ENCODE measurements at regions not wholly inside any gene's neighbourhood (a gene's known extent, or its start where the extent isn't known, plus 50 kb on each side); places are given as distances from the start of the nearest gene placed in this dataset.

DNA sequence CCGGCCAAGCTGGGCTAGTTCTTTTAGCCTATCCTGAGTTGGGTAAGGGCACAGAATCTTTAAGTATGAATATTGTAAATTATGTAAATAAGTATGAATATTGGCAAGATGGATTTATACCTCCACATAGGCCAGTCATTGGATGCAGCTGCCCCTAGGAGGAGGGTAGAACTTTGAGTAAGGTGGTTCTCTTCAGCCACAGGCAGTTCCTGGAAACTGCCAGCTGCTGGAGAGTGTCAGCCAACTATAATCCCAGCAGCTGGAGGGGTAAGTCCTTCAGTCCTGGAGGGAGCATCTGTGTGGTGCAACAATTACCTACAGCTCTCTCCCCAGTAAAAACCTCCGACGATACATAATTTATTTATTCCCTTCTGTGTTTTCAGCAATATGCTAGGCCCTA, 65.8 kb upstream of the TMPO start:
- H3K4me1 ChIP-seq, result peaks cover 0 to 6% (median 0%) of the 10 kb centered on the region in 9 donors
- no peak for DNase-seq
- H3K4me3 ChIP-seq, result no peak overlapping the region
- H3K36me3 ChIP-seq, result no peaks in the 10 kb centered on the region
- no peaks in the 10 kb centered on the region for H3K9me3 ChIP-seq
- intact Hi-C loops (cut with DNase I), result no loop called here
- no peak for ATAC-seq
- TF ChIP-seq, protein P1, sequence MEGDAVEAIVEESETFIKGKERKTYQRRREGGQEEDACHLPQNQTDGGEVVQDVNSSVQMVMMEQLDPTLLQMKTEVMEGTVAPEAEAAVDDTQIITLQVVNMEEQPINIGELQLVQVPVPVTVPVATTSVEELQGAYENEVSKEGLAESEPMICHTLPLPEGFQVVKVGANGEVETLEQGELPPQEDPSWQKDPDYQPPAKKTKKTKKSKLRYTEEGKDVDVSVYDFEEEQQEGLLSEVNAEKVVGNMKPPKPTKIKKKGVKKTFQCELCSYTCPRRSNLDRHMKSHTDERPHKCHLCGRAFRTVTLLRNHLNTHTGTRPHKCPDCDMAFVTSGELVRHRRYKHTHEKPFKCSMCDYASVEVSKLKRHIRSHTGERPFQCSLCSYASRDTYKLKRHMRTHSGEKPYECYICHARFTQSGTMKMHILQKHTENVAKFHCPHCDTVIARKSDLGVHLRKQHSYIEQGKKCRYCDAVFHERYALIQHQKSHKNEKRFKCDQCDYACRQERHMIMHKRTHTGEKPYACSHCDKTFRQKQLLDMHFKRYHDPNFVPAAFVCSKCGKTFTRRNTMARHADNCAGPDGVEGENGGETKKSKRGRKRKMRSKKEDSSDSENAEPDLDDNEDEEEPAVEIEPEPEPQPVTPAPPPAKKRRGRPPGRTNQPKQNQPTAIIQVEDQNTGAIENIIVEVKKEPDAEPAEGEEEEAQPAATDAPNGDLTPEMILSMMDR (IDR thresholded peaks at IDR 0.05), result no peak
- no peak overlapping the region for H3K27ac ChIP-seq
- WGBS, 2 donors, result 93 to 96% methylated on average over 3 of the region's 3 CpGs
- no peaks in the 10 kb centered on the region for H3K27me3 ChIP-seq

DNA sequence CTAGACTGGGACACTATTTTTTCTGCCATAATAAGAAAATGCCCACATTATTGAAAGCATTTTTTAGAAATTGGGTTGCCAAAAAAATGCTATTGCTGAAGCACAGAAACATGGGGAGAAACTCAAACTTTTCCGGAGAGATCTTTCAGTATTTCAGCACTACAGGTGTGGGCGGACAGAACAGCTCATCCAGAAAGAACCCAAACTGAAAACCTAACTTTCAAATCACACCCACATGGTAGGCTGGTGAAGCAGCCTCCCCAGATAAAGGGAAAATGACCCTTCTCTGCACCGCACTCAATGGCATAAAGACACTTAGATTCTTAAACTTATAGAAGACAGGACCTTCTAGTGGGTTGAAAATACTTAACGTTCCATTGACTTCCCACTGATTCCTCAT, 62.3 kb upstream of the TMPO start:
- no peaks in the 10 kb centered on the region for H3K9me3 ChIP-seq
- H3K36me3 ChIP-seq, result no peaks in the 10 kb centered on the region
- no peak for DNase-seq
- intact Hi-C loops (cut with DNase I), result no loop called here
- ATAC-seq, result no peak
- TF ChIP-seq, protein P1 (IDR thresholded peaks at IDR 0.05), result no peak
- H3K4me3 ChIP-seq, result no peak overlapping the region
- H3K4me1 ChIP-seq, result peaks cover 0 to 9% (median 5%) of the 10 kb centered on the region in 9 donors
- 91 to 95% methylated on average over 4 of the region's 4 CpGs for WGBS, 2 donors
- peaks cover 0 to 19% (median 0%) of the 10 kb centered on the region in 7 donors for H3K27me3 ChIP-seq
- H3K27ac ChIP-seq, result no peak overlapping the region

DNA sequence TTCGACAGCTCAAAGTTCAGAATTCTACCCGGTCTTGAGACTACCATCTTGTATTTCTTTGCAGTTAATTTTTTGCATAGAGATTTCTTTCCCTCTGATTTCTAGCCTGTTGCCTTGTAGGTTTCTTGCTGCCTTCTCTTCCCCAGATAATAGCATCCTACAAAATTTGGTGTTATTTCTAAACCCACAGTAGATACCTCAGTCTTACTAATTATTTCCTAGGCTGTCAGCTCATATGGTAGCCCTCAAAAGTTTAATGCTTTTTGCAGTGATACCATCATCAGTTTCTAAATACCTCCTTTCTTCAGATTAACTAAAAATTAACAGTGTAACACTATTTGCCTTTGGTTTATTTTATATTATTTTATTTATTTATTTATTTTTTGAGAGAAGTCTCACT, 61.9 kb upstream of the TMPO start:
- Histone ChIP-seq H3K27me3 (peaks cover 0 to 19% (median 0%) of the 10 kb centered on the region in 7 donors), H3K4me3 (no peak overlapping the region), H3K9me3 (no peaks in the 10 kb centered on the region), H3K4me1 (peaks cover 0 to 9% (median 5%) of the 10 kb centered on the region in 9 donors), H3K36me3 (no peaks in the 10 kb centered on the region), H3K27ac (no peak overlapping the region)
- intact Hi-C loops (cut with DNase I), result no loop called here
- ATAC-seq (no peak), DNase-seq (no peak)
- TF ChIP-seq, protein P1 (IDR thresholded peaks at IDR 0.05), result no peak
- 89 to 93% methylated on average over 2 of the region's 2 CpGs for WGBS, 2 donors

- H3K36me3 ChIP-seq, result no peaks in the 10 kb centered on the region
- DNase-seq (no peak), ATAC-seq (no peak)
- no peaks in the 10 kb centered on the region for H3K9me3 ChIP-seq
- H3K4me3 ChIP-seq, result no peak overlapping the region
- no peak overlapping the region for H3K27ac ChIP-seq
- H3K4me1 ChIP-seq, result peaks cover 0 to 9% (median 5%) of the 10 kb centered on the region in 9 donors
- TF ChIP-seq, protein P1 (IDR thresholded peaks at IDR 0.05), result no peak
- H3K27me3 ChIP-seq, result peaks cover 0 to 19% (median 0%) of the 10 kb centered on the region in 7 donors
- intact Hi-C loops (cut with DNase I), result no loop called here
- WGBS, 2 donors, result 81 to 84% methylated on average over 3 of the region's 3 CpGs
These were observed 59.3 kb upstream of the TMPO start for GRCh38 chr12:98456041-98456440.

All from heart right ventricle (tissue), 16 donors.